Forelimb muscle (tissue), 1 donor: ENCODE measurements at regions not wholly inside any gene's neighbourhood (a gene's known extent, or its start where the extent isn't known, plus 50 kb on each side); places are given as distances from the start of the nearest gene placed in this dataset.

Experiments used
- DNase-seq: peaks from one replicate; pipeline ENCODE4 v3.0.0-alpha.2; 2013; ENCODE audit warnings: low read depth

- DNase-seq = no peak
Observed at GRCh38 chr19:29292562-29292961, 79.6 kb upstream of the UQCRFS1 start.

- no peak for DNase-seq
Observed at GRCh38 chr19:29293292-29293691, 80.3 kb upstream of the UQCRFS1 start.

DNA sequence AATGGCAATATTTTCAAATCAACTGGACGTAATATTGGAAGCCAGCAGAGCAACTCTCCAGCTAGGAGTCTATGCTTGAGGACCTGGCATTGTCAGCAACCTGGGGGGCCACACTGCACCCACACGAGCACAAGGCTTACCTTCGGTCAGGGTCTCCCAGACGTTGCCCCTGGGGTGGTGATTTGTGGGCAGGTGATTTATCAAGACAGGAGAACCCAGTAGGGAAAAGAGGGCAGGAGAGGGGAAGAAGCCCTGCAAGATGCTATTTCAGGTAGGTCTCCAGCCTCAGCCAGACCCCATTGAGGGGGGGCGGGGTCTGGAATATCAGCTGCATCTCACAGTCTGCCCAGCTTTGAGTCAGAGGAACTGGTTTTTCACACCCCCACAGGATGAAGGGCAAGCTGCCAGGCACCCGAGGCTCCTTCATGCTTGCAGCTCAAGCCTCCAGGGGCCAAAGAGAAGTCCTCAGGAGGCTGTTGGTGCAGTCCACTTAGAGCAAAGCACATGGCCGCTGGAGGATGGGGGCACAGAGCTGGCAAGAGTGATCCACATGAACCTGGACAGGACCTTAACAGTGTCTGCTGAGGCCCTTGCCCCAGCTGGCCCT, 80.9 kb upstream of the UQCRFS1 start:
- DNase-seq = no peak

DNA sequence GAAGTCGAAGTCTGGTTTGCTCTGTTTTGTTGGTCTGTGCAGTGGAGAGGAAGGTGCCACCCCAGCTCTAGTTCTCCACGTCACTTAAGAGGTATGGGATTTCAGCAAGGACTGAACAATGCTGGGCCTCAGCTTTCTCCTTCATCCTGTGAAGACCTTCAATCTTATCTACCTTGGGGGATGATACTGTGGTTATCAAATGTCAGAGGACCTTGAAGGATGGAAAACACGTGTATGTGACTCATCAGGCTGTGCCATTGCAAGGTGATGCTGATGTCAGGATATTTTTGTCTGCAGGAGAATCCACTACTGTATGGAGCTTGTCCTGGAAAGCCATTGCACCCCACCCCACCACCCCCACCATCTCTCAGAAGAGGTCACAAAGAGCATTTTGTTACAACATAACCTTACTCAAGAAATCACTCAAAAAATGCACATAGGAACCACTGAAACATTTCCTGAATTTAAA, 81.4 kb upstream of the UQCRFS1 start:
- no peak for DNase-seq

- DNase-seq = no peak
Observed at GRCh38 chr19:29295285-29295684, 82.3 kb upstream of the UQCRFS1 start.

- no peak for DNase-seq
Observed at GRCh38 chr19:29297381-29297780, 84.4 kb upstream of the UQCRFS1 start.

DNA sequence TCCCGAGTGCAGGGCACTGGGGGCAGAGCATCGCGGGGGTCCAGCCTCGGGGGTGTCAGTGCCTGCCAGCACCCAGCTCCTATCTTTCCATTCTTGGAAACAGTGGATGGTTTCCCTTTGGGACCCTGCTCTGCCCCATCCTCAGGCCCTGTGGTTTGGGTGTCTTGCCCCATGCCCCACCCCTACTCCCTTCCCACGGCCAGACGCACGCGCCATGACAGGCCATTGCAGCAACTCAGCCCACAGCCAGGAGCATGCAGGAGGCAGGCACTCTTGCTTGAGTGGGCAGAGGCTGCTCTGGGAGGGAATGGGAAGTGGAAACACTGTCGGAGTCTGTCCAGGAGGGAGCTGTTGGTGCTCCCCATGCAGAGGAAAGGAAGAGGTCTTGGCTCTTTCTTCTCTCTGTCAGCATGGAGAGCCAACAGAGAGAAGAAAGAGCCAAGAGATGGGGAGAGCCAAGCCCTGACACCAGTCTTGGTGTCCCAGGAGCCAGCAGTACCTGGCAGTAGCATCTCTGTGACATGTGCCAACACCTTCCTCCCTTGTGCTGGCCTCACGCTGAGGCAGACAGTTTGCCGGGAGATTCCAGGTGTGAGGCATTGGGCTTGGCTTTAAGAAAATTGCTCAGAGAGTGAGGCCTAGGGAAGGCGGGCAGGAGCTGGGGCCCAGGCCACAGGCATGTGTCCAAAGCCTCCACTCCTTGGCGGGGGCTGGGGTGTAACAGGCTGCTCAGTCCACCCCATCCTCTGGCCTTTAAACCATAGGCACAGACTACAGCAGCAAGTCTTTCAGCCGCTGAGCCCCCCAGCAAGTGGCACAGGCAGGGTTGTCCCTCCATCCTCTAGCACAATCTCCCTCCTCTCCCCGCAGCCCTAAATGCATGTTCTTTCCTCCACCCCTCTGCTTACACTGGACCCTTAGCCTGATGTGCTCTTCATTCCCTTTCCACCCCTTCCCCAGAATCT, 86.7 kb upstream of the UQCRFS1 start:
- no peak for DNase-seq

GRCh38 chr19:29302002-29302928, 89.3 kb upstream of the UQCRFS1 start:
- DNase-seq = no peak

GRCh38 chr19:29303069-29303718, 90.2 kb upstream of the UQCRFS1 start:
- DNase-seq = no peak

- DNase-seq = no peak
Observed at GRCh38 chr19:29303719-29304090, 90.8 kb upstream of the UQCRFS1 start.

DNA sequence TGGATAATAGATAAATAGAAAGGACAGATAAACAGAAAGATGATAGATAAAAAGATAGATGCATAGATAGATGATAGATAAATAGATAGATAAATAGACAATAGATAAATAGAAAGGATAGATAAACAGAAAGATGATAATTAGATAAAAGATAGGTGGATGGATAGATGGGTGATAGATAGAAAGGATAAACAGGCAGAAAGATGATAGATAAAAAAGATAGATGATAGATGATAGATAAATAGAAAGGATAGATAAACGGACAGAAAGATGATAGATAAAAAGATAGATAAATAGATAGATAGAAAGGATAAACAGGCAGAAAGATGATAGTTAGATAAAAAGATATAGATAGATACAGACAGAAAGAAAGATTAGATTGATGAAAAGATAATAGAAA, 92.3 kb upstream of the UQCRFS1 start:
- no peak for DNase-seq

- no peak for DNase-seq
Observed at GRCh38 chr19:29308977-29309590, 96.1 kb upstream of the UQCRFS1 start.

GRCh38 chr19:29309637-29310036, 96.7 kb upstream of the UQCRFS1 start:
- DNase-seq = no peak

GRCh38 chr19:29311191-29311790, 98.3 kb upstream of the UQCRFS1 start:
- DNase-seq = no peak

- no peak for DNase-seq
Observed at GRCh38 chr19:29315556-29316190, 102.7 kb upstream of the UQCRFS1 start.

- no peak for DNase-seq
Observed at GRCh38 chr19:29318581-29318980, 105.6 kb upstream of the UQCRFS1 start.

DNA sequence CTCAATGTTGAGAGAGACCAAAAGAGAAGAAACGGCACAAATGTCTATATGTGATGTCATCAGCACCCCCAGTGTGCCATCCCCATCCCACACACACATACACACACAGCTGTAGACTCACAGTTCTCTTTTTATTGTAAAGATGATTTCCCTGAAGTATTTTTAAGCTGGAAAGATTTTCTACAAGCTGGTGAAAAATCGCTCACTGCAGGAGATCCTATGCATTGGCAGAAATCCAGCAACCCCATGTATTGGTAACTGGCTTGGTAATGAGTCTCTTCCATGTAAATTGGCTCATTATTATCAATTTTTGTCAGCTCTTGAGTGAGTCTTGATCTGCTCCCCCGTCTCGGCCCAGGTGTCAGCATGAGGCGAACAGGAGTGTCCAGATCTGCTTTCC, 107.1 kb upstream of the UQCRFS1 start:
- DNase-seq = no peak

GRCh38 chr19:29320618-29321017, 107.7 kb upstream of the UQCRFS1 start:
- no peak for DNase-seq

DNA sequence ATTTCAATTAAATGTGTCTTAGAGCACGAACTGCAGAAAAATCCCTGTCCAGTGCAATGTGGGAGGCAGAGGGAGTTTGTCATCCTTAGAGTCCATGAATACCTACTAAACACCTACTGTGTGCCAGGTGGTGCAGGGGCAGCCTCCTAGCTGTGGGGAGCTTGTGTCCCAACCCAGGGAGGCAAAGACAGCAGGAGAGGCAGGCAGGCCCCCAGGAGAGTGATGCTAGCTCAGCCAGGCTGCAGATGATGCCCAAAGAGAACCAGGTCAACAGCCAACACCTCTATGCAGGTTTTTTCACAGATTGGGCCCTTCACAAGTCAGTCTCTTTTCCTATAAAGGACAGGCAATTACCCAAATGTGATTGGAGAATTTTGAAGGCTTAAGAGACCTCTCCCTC, 108.2 kb upstream of the UQCRFS1 start:
- DNase-seq = no peak

DNA sequence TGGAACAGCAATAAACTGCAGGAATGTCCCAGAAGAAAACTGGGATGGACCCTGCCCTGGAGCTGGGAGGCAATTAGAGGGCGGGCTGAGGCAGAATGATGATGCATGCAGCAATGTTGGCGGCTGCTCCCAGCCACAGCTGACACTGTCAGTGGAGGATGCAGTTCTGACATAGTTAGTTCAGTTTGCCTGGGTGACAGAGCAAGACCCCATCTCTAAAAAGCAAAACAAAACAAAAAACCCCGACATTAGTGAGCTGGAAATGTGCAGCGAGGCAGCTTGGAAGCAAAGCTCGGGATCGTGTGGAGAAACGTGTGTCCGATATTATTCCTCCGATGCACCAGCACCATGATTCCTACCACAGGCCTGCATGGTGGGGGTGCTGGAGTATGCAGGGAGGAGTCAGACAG, 110.1 kb upstream of the UQCRFS1 start:
- DNase-seq = no peak
